Stomach (tissue), 8 donors: ENCODE measurements at regions not wholly inside any gene's neighbourhood (a gene's known extent, or its start where the extent isn't known, plus 50 kb on each side); places are given as distances from the start of the nearest gene placed in this dataset.

Experiments
- DNase-seq, 2 donors: peaks; one replicate each; pipeline versions ENCODE4 v3.0.0 to v3.0.0-alpha.2; 2013 to 2019
- H3K27ac ChIP-seq, 5 donors: fragments of 200-600 bp in 4 of 5; sonication (generic) in 4 of 5; one replicate each; pipeline ENCODE4 v1.5.1; 2013 to 2019; ENCODE audit warnings: mild to moderate bottlenecking in 1 of 5, moderate library complexity in 1 of 5
- H3K27me3 ChIP-seq, 3 donors: fragments of 200-600 bp; sonication (generic); one replicate each; pipeline ENCODE4 v1.5.1; 2017 to 2019; ENCODE audit warnings: mixed run types in 1 of 3
- H3K36me3 ChIP-seq, 4 donors: fragments of 200-600 bp; sonication (generic); 1 replicate in 3 of 4; 2 replicates in 1 of 4; pipeline ENCODE4 v1.5.1; 2016 to 2019
- H3K4me1 ChIP-seq, 4 donors: fragments of 200-600 bp; sonication (generic); one replicate each; pipeline ENCODE4 v1.5.1; 2016 to 2019
- H3K4me3 ChIP-seq, 4 donors: fragments of 200-600 bp; sonication (generic) in 3 of 4; one replicate each; pipeline ENCODE4 v1.5.1; 2016 to 2019; ENCODE audit warnings: mild to moderate bottlenecking in 1 of 4
- H3K9me3 ChIP-seq, 4 donors: fragments of 200-600 bp; sonication (generic); one replicate each; pipeline ENCODE4 v1.5.1; 2016 to 2019
- EP300 ChIP-seq: sonication (generic); formaldehyde crosslinking; IDR thresholded peaks from one replicate; pipeline ENCODE4 v1.6.1; 2017; ENCODE audit warnings: antibody characterized with exemption
- POLR2A ChIP-seq, 4 donors: fragments of 450-650 bp; IDR thresholded peaks; one replicate each; pipeline ENCODE4 v1.6.1; 2016; ENCODE audit warnings: antibody characterized with exemption in 4 of 4, control low read depth in 2 of 4, mild to moderate bottlenecking in 1 of 4, moderate library complexity in 1 of 4
- POLR2AphosphoS5 ChIP-seq, 3 donors: sonication (generic); formaldehyde crosslinking; IDR thresholded peaks; one replicate each; pipeline ENCODE4 v1.6.1; 2016; ENCODE audit warnings: antibody characterized with exemption in 3 of 3
- WGBS, 5 donors: extraction: QIAGEN DNeasy Blood & Tissue Kit in 3 of 5; methylation state at CpG; one replicate each; pipeline versions ENCODE4 v1.1.5 to v1.1.7; 2013 to 2018; 5-methylcytosine and 5-hydroxymethylcytosine counted together
- intact Hi-C: fragments of 100-400 bp; cut with DNase I; formaldehyde crosslinking; loops from one replicate; pipeline ENCODE4 v1.15.1; 2023; ENCODE audit warnings: low total_unique reads
- TF ChIP-seq, protein P1 (sequence below), 7 experiments: fragments of 450-650 bp in 4 of 7; fragments of 200-600 bp in 3 of 7; sonication (generic) in 3 of 7; IDR thresholded peaks; one replicate each; pipeline ENCODE4 v1.5.1; 2016 to 2019; ENCODE audit warnings: antibody characterized with exemption in 7 of 7, control low read depth in 2 of 7, mild to moderate bottlenecking in 1 of 7
- donor health status: healthy with polysubstance abuse.
- donor health status: Bipolar disorder and iron deficiency.
- donor health status: healthy.

- Histone ChIP-seq H3K27ac (no peak overlapping the region), H3K27me3 (no peaks in the 10 kb centered on the region), H3K4me1 (no peaks in the 10 kb centered on the region), H3K9me3 (no peaks in the 10 kb centered on the region), H3K4me3 (no peak overlapping the region), H3K36me3 (no peaks in the 10 kb centered on the region)
- intact Hi-C loops, result no loop called here
- TF ChIP-seq POLR2AphosphoS5 (IDR thresholded peaks at IDR 0.05) (no peak), EP300 (no peak), POLR2A (IDR thresholded peaks at IDR 0.05) (no peak)
- TF ChIP-seq, protein P1, sequence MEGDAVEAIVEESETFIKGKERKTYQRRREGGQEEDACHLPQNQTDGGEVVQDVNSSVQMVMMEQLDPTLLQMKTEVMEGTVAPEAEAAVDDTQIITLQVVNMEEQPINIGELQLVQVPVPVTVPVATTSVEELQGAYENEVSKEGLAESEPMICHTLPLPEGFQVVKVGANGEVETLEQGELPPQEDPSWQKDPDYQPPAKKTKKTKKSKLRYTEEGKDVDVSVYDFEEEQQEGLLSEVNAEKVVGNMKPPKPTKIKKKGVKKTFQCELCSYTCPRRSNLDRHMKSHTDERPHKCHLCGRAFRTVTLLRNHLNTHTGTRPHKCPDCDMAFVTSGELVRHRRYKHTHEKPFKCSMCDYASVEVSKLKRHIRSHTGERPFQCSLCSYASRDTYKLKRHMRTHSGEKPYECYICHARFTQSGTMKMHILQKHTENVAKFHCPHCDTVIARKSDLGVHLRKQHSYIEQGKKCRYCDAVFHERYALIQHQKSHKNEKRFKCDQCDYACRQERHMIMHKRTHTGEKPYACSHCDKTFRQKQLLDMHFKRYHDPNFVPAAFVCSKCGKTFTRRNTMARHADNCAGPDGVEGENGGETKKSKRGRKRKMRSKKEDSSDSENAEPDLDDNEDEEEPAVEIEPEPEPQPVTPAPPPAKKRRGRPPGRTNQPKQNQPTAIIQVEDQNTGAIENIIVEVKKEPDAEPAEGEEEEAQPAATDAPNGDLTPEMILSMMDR (IDR thresholded peaks at IDR 0.05), result no peak
- DNase-seq, result no peak
- 29 to 59% (median 47%) methylated on average over 1 of the region's 1 CpG for WGBS, 5 donors
Measured at GRCh38 chr5:51860532-51861018, 477.3 kb downstream of the ISL1 start.

DNA sequence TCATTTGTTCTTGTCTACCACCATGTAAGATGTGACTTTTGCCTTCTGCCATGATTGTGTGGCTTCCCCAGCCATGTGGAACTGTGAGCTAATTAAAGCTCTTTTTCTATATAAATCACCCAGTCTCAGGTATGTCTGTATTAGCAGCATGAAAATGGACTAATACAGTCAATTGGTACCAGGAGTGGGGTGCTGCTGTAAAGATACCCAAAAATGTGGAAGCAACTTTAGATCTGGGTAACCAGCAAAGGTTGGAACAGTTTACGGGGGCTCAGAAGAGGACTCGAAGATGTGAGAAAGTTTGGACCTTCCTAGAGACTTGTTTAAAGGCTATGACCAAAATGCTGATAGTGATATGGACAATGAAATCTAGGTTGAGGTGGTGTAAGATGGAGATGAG lies 488.9 kb downstream of the ISL1 start:
- intact Hi-C loops, result no loop called here
- TF ChIP-seq, protein P1 (IDR thresholded peaks at IDR 0.05), result no peak
- TF ChIP-seq POLR2AphosphoS5 (IDR thresholded peaks at IDR 0.05) (no peak), EP300 (no peak), POLR2A (IDR thresholded peaks at IDR 0.05) (no peak)
- Histone ChIP-seq H3K27me3 (no peaks in the 10 kb centered on the region), H3K9me3 (peaks cover 0 to 26% (median 16%) of the 10 kb centered on the region in 4 donors), H3K4me3 (no peak overlapping the region), H3K27ac (no peak overlapping the region), H3K36me3 (no peaks in the 10 kb centered on the region), H3K4me1 (no peaks in the 10 kb centered on the region)
- 83 to 90% (median 89%) methylated on average over 2 of the region's 2 CpGs for WGBS, 5 donors
- no peak for DNase-seq

GRCh38 chr5:51881901-51882300 lies 498.7 kb downstream of the ISL1 start:
- Histone ChIP-seq H3K36me3 (no peaks in the 10 kb centered on the region), H3K4me1 (no peaks in the 10 kb centered on the region), H3K4me3 (no peak overlapping the region), H3K9me3 (peaks cover 0 to 2% (median 0%) of the 10 kb centered on the region in 4 donors), H3K27ac (no peak overlapping the region), H3K27me3 (no peaks in the 10 kb centered on the region)
- intact Hi-C loops, result no loop called here
- TF ChIP-seq, protein P1 (IDR thresholded peaks at IDR 0.05), result no peak
- TF ChIP-seq POLR2AphosphoS5 (IDR thresholded peaks at IDR 0.05) (no peak), EP300 (no peak), POLR2A (IDR thresholded peaks at IDR 0.05) (no peak)
- no peak for DNase-seq

DNA sequence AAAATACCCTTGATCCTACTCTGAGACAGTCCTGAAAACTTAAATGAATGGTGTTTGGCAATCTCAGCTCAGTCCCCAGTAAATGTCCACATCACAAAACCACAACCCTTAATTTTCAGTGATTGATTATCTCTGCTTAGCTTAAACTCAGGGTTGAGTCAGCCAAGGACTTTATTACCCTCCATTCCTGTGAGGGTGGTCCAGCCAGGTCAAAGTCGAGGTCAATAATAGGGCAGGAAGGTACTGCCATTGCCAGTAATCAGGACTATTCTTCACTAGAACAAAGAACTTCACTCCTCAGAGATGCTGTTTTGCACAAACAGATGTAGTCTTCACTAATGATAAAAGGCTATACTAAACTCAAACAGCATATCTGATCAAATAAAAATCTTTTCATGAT lies 499.4 kb downstream of the ISL1 start:
- TF ChIP-seq EP300 (no peak), POLR2A (IDR thresholded peaks at IDR 0.05) (no peak), POLR2AphosphoS5 (IDR thresholded peaks at IDR 0.05) (no peak)
- TF ChIP-seq, protein P1 (IDR thresholded peaks at IDR 0.05), result no peak
- Histone ChIP-seq H3K27ac (no peak overlapping the region), H3K36me3 (no peaks in the 10 kb centered on the region), H3K4me3 (no peak overlapping the region), H3K4me1 (no peaks in the 10 kb centered on the region), H3K9me3 (no peaks in the 10 kb centered on the region), H3K27me3 (no peaks in the 10 kb centered on the region)
- intact Hi-C loops, result no loop called here
- 0 to 31% (median 28%) methylated on average over 1 of the region's 1 CpG for WGBS, 5 donors
- DNase-seq, result no peak
